ENCODE measurements at regions not wholly inside any gene's neighbourhood (a gene's known extent, or its start where the extent isn't known, plus 50 kb on each side); places are given as distances from the start of the nearest gene placed in this dataset.
"Not testable (repeated sequence)": the region's sequence is repeated elsewhere in the genome, so short reads cannot be mapped to it uniquely, and the experiment has no call there.

DNA sequence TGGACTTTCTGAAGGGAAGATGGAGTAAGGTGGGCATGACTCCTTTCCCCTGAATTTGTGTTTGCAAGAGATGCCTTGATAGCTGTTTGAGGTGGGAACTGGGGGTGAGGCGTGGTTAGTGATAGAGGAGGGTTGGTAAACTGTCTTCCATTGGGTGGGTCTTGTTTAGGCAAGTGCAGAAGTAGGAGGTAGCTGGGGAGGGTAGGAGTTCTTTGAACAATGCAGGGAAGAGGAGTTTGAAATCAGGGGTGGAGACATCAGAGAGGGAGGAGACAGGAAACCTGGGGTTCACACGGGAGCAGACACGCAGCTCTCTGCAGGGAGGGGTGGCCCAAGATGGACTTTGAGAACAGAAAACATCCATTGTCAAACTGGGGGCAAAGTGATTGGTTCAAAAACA, 267.1 kb downstream of the TSN start:
- DNase-seq: no peak

DNA sequence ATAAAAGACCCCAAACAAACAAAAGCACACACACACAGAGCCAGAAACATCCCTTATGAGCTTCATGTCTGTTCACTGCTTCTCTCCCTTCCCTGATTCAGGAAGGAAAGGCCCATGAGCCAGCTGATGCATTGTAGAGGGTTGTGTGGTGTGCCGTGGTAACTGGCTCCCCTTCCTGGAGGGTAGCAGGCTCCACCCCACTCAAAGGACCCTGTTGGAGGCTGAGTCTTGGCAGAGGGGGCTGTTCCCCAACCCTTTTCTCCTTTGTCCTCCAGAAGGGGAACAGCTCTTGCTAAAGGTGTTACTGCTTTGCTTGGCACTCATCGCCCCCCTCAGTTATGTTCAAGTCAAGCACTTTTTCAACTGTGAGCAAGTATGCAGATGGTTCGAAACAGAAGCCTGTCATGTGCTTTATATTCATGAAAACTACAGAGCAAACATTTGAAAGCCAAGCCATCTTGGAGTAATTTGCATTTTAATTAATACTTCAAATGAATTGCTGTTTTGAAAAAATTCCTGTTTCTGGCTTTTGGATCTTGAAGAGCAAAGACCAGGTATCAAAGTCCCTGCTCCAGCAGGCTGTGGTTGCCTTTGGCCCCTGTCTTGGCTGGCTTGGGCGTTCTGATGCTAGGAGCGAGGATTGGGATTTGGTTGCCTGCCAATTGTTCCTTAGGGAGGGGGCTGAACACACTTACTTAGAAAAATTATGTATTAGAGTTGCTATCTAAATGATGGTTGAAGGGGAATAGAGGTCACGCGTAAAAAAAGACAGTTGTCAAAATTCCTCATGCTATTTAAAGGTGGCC, 267.8 kb downstream of the TSN start:
- DNase-seq: no peak

GRCh38 chr2:122027510-122028217, 272.2 kb downstream of the TSN start:
- DNase-seq: no peak

GRCh38 chr2:122028371-122029100, 273.1 kb downstream of the TSN start:
- no peak for DNase-seq

DNA sequence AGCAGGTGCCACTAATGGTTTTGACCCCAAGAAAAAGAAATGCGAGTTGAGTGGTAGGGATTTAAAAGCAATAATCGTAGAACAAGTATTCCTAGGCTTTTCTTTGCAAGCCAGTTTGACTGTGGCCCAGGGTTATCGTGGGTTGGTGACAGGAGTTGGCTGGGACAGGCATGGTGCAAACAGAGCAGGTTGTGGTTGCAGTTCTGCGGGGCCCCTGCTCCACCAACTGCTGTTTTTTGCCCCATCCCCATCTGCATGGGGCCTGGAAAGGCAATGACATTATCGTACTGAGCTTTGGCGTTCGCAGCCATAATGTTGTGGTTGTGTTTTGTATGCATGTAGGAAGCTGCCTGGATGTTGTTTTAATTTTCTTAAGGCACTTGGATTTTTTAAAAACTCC, 274.0 kb downstream of the TSN start:
- no peak for DNase-seq

DNA sequence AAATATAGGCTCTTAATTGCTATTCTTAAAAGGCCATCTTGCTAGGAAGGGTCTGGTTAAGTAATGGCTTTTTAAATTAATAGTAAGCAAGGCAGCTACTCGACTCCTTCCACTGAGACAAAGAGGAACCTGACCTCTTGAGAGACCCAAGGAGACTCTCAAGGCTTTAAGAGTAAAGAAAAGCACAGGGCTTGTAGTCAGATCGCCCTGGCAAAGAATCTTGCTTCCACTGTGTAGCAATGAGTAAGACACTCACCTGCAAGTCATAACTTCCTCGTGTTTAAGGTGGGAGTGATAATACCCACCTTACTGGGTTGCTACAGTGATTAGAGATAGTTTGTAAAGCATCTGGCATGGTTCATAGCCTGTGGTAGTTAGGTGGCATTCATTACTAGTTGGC, 274.5 kb downstream of the TSN start:
- DNase-seq: no peak

DNA sequence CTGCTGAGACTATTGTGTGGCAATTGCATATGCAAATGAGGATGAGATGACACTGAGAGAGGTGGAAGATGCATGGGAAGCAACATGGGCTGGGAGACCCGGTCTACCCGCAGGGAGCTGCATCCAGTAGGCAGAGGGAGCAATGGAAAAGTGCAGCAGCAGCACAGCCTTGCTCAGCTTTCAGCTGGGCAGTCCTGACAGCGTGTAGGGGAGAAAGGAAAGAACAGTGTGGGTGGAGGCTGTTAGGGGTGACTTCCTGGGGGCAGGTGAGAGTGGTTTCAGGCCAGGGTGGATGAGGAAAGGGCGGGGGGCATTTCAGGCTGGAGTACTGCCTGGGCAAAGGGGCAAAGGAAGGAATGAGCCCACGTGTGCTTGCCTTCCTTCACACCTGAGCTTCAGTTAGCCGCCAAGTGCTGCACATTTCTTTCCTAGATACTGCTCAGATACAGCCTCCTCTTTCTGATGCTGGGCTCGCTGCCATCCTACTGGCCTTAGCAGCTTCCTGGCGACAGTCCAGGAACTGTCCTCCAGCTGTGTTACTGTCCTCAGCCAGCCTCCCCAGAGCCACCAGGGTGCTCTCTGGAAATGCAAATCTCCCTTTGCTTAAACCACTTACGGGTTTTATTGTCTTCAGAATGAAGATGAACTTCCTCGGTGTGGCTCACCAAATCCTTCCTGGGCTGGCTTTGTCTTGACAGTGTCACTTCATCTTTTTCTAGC, 276.3 kb downstream of the TSN start:
- no peak for DNase-seq

DNA sequence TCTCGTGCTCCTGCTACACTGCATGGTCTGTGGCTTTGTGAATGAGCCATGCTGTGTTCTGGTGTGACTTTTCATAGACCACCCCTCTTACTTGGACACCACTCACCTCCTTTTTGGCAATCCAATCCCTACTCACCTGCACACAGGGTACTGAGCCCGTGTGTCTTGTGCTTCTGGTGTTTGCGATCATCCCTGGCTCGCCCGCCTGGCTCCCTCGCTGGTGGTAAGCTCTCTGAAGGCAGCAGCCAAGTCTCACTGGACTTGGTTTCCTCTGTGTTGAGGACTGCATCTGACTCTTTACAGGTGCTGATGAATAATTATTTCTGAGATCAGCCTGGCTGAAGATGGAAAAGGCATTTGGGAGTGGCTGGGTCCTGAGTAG, 276.8 kb downstream of the TSN start:
- DNase-seq: no peak

DNA sequence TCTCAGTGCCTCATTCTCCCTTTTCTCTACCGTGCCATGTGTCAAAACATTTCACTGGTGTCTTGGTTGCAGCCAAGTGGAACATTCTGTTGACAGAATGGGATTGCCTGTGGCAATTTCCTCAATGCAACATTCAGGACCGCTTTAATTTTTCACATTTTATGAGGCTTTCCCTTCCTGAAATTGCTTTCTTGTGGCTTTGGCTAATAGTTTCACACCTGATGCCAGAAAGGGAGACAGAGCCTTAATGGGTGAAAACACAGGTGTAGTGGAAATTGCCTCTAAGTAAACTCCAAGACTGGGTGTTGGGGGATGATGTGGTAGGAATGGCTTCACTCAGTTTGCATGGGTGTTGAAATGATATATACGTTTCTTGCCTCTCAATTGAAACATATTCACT, 278.3 kb downstream of the TSN start:
- no peak for DNase-seq

GRCh38 chr2:122034344-122034743, 278.9 kb downstream of the TSN start:
- no peak for DNase-seq

DNA sequence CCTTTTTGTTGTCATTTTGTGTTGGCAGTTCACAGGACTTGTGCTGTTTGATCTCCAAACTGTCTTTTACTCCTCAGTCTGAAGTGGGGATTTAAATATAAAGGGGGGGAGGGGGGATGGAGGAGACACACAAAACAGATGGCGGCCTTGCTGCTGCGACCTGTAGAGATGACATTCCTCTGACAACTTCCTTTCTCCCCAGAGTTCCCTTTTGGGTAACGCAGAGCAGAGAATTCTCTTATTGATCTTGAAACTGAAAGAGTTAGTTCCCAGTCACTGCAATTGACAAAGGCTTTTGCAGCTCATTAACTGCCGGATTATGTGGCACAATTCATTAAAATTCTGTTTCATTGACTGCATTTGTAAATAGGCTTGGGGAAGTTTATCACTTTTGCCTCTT, 279.3 kb downstream of the TSN start:
- DNase-seq: no peak

GRCh38 chr2:122038816-122039215, 283.4 kb downstream of the TSN start:
- not testable (repeated sequence) for DNase-seq

DNA sequence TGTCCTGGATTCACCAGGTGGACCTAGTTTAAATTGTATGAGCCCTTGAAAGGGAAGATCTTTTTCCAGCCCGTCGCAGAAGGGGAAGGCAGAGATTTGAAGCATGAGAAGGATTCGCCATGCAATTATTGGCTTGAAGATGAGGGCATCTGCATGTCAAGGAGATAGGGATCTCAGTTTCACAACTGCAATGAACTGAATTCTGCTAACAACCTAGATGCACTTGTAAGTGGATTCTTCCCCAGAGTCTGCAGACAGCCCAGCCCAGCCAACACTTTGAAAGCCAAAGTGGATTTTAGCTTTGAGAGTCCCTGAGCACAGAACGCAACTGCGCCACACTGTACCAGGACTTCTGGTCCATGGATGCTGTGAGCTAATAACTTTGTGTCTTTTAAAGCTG, 286.0 kb downstream of the TSN start:
- DNase-seq: no peak

DNA sequence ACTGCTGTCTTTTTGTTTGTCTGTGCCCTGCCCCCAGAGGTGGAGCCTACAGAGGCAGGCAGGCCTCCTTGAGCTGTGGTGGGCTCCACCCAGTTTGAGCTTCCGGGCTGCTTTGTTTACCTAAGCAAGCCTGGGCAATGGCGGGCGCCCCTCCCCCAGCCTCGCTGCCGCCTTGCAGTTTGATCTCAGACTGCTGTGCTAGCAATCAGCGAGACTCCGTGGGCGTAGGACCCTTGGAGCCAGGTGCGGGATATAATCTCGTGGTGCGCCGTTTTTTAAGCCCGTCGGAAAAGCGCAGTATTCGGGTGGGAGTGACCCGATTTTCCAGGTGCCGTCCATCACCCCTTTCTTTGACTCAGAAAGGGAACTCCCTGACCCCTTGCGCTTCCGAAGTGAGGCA, 296.2 kb downstream of the TSN start:
- DNase-seq: not testable (repeated sequence)

DNA sequence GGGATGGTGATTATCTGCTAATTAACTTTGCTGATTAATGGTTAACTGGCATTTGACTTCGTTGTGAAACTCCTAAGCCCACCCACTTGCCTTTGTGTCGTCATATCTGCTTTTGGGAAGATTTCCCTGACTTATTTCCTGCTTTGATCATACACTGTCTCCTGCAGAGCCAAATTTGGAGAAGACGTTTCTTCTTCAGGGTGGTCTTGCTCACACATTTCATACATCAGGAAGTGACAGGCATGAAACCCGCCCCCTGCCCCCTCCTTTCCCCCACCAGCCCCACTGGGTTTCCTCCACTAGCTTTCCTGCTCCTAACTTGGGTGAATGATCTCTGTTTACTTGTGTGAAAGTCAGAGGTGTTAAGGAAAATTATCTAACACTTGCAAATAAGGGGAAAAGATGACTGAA, 300.1 kb downstream of the TSN start:
- no peak for DNase-seq

DNA sequence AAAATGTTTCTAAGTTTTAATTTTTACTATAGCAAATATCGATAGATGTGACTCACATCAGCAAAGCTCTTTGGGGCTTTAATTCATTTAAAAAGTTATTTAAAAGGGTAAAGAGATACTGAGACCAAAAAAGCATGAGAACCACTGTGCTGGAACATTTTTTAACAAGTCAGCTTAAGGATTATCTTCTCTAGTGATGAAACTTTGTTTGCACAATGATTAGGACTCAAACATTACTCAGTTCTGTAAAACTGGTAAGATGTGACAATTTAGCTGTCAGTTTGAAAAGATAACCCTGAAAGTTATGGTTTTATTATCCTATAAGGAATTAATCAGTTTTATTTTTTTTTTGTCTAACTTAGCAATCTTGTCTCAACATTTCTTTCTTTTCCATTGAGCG, 301.4 kb downstream of the TSN start:
- no peak for DNase-seq

DNA sequence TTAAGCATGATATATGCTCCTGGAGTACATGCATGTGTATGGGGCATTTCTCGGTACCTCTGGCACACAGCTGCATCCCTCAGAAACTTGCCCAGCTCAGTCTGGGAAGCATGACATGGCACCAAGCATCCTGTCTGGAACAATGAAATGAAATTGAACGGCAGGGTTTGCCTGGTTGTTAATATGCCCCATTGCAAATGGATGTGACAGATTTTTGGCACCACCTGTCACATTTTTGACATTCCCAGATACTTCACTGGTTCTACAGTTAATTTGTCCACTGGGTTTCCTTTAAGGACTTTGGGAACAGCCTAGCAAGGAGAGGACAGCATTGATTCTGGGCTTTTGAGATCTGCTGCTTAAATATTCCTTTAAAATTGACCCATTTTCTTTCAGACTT, 305.8 kb downstream of the TSN start:
- no peak for DNase-seq

DNA sequence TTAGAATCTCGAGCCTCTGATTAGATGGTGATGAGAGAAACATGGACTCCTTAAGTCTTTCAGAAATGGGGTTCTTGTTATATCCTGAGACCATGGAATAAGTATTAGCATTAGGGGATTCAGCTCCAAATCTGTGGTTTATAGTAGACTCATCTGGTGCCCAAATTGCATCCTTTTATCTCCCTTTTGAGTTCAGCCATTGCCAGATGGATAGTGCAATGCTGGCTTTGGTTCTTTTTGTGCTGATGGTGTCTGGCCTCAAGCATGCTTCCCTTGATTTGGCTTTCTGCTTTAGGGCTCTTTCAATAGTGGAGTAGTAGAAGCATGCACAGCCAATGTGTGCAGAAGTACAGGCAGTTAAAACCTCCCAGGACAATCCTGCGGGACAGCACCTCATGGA, 306.4 kb downstream of the TSN start:
- no peak for DNase-seq

GRCh38 chr2:122062506-122062905, 307.1 kb downstream of the TSN start:
- no peak for DNase-seq

DNA sequence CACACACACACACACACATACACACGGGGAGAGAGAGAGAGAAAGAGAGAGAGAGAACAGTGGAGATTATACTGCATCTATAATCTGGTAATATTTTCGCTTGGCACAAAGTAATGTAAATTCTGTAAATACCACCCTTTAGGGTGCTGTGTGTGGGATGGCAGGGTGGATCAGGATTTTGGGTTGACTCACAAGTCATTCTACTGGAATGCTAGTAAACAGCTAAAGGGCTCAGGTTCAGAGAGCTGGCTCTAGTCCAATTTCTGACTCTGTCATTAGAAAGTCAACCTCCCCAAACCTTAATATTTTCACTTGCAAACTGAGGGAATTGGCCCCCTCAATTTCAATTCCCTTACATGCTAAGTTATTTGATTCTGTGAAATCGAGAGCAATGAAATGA, 308.3 kb downstream of the TSN start:
- no peak for DNase-seq

GRCh38 chr2:122070241-122070731, 314.8 kb downstream of the TSN start:
- no peak for DNase-seq

- DNase-seq: no peak
Observed at GRCh38 chr2:122072666-122073065, 317.2 kb downstream of the TSN start.

- DNase-seq: no peak
Observed at GRCh38 chr2:122074201-122074600, 318.8 kb downstream of the TSN start.

Measured in NCI-H1417 treated with DMSO at 0.1 percent for 48 hours (cell line).